ENCODE measurements at regions not wholly inside any gene's neighbourhood (a gene's known extent, or its start where the extent isn't known, plus 50 kb on each side); places are given as distances from the start of the nearest gene placed in this dataset.

- H3K9me3 Mint-ChIP-seq, result no peaks in the 10 kb centered on the region
- H3K36me3 Mint-ChIP-seq, result no peaks in the 10 kb centered on the region
- H3K4me3 Mint-ChIP-seq, result no peak overlapping the region
- DNase-seq, result no peak
- H3K4me1 Mint-ChIP-seq, result peaks cover 7% of the 10 kb centered on the region
- peaks cover 7% of the 10 kb centered on the region for H3K27me3 Mint-ChIP-seq
- H3K27ac Mint-ChIP-seq, result no peak overlapping the region
These were observed 387.8 kb downstream of the SHQ1 start for GRCh38 chr3:72460205-72461174.

- H3K27me3 Mint-ChIP-seq, result peaks cover 8% of the 10 kb centered on the region
- H3K36me3 Mint-ChIP-seq, result no peaks in the 10 kb centered on the region
- H3K27ac Mint-ChIP-seq, result no peak overlapping the region
- no peak for DNase-seq
- no peak overlapping the region for H3K4me3 Mint-ChIP-seq
- no peaks in the 10 kb centered on the region for H3K9me3 Mint-ChIP-seq
- peaks cover 16% of the 10 kb centered on the region for H3K4me1 Mint-ChIP-seq
These were observed 388.7 kb downstream of the SHQ1 start for GRCh38 chr3:72459588-72459987.

- Mint-ChIP-seq H3K9me3 (no peaks in the 10 kb centered on the region), H3K27ac (no peak overlapping the region), H3K36me3 (no peaks in the 10 kb centered on the region), H3K4me3 (no peak overlapping the region), H3K4me1 (peaks cover 16% of the 10 kb centered on the region), H3K27me3 (peaks cover 15% of the 10 kb centered on the region)
- DNase-seq, result no peak
These were observed 389.9 kb downstream of the SHQ1 start for GRCh38 chr3:72458375-72458774.

- DNase-seq, result no peak
These were observed 393.8 kb downstream of the SHQ1 start for GRCh38 chr3:72454441-72454840.

GRCh38 chr3:72453706-72454105 is 394.5 kb downstream of the SHQ1 start:
- Mint-ChIP-seq H3K27ac (no peak overlapping the region), H3K4me3 (no peak overlapping the region), H3K36me3 (no peaks in the 10 kb centered on the region), H3K4me1 (peaks cover 21% of the 10 kb centered on the region), H3K27me3 (peaks cover 38% of the 10 kb centered on the region), H3K9me3 (no peaks in the 10 kb centered on the region)
- no peak for DNase-seq

More at GRCh38 chr3:72454441-72454840, 393.8 kb downstream of the SHQ1 start:
- no peaks in the 10 kb centered on the region for H3K36me3 Mint-ChIP-seq
- H3K4me3 Mint-ChIP-seq, result no peak overlapping the region
- H3K27ac Mint-ChIP-seq, result no peak overlapping the region
- no peaks in the 10 kb centered on the region for H3K9me3 Mint-ChIP-seq
- peaks cover 38% of the 10 kb centered on the region for H3K27me3 Mint-ChIP-seq
- peaks cover 21% of the 10 kb centered on the region for H3K4me1 Mint-ChIP-seq

GRCh38 chr3:72452745-72453144 is 395.5 kb downstream of the SHQ1 start:
- H3K27me3 Mint-ChIP-seq, result peaks cover 36% of the 10 kb centered on the region
- H3K4me3 Mint-ChIP-seq, result no peak overlapping the region
- no peak overlapping the region for H3K27ac Mint-ChIP-seq
- H3K4me1 Mint-ChIP-seq, result peaks cover 24% of the 10 kb centered on the region
- no peak for DNase-seq
- H3K9me3 Mint-ChIP-seq, result no peaks in the 10 kb centered on the region
- no peaks in the 10 kb centered on the region for H3K36me3 Mint-ChIP-seq

- Mint-ChIP-seq H3K9me3 (no peaks in the 10 kb centered on the region), H3K36me3 (no peaks in the 10 kb centered on the region), H3K27ac (no peak overlapping the region), H3K27me3 (peaks cover 35% of the 10 kb centered on the region), H3K4me3 (no peak overlapping the region), H3K4me1 (peaks cover 24% of the 10 kb centered on the region)
- DNase-seq, result no peak
These were observed 396.4 kb downstream of the SHQ1 start for GRCh38 chr3:72451841-72452240.

GRCh38 chr3:72449551-72449950 is 398.7 kb downstream of the SHQ1 start:
- Mint-ChIP-seq H3K9me3 (peaks cover 3% of the 10 kb centered on the region), H3K4me1 (peaks cover 20% of the 10 kb centered on the region), H3K27ac (no peak overlapping the region)

GRCh38 chr3:72448858-72449257 is 399.4 kb downstream of the SHQ1 start:
- H3K36me3 Mint-ChIP-seq, result peaks cover 21% of the 10 kb centered on the region

More at GRCh38 chr3:72449551-72449950, 398.7 kb downstream of the SHQ1 start:
- Mint-ChIP-seq H3K27me3 (peaks cover 33% of the 10 kb centered on the region), H3K36me3 (peaks cover 14% of the 10 kb centered on the region), H3K4me3 (no peak overlapping the region)
- DNase-seq, result no peak

GRCh38 chr3:72448375-72448823 is 399.8 kb downstream of the SHQ1 start:
- no peak overlapping the region for H3K4me3 Mint-ChIP-seq
- H3K4me1 Mint-ChIP-seq, result peaks cover 32% of the 10 kb centered on the region
- H3K9me3 Mint-ChIP-seq, result peaks cover 3% of the 10 kb centered on the region
- peaks cover 27% of the 10 kb centered on the region for H3K27me3 Mint-ChIP-seq
- H3K27ac Mint-ChIP-seq, result peak overlapping the region; percentile 13
- H3K36me3 Mint-ChIP-seq, result peaks cover 25% of the 10 kb centered on the region
- DNase-seq, result no peak

More at GRCh38 chr3:72448858-72449257, 399.4 kb downstream of the SHQ1 start:
- H3K9me3 Mint-ChIP-seq, result peaks cover 3% of the 10 kb centered on the region
- no peak for DNase-seq
- H3K27me3 Mint-ChIP-seq, result peaks cover 31% of the 10 kb centered on the region
- peaks cover 27% of the 10 kb centered on the region for H3K4me1 Mint-ChIP-seq
- H3K4me3 Mint-ChIP-seq, result no peak overlapping the region
- no peak overlapping the region for H3K27ac Mint-ChIP-seq

- H3K9me3 Mint-ChIP-seq, result peaks cover 3% of the 10 kb centered on the region
- H3K27ac Mint-ChIP-seq, result peak overlapping the region; percentile 68
- H3K36me3 Mint-ChIP-seq, result peaks cover 33% of the 10 kb centered on the region
- H3K4me1 Mint-ChIP-seq, result peaks cover 40% of the 10 kb centered on the region
- peak; percentile 96 for DNase-seq
- peaks cover 19% of the 10 kb centered on the region for H3K27me3 Mint-ChIP-seq
- peak overlapping the region; percentile 44 for H3K4me3 Mint-ChIP-seq
These were observed 400.9 kb downstream of the SHQ1 start for GRCh38 chr3:72447059-72447946.

GRCh38 chr3:72446218-72447058 is 401.8 kb downstream of the SHQ1 start, which contains the start of gene RYBP:
Gene RYBP (minus strand): TSS chr3:72446621.
- H3K4me3 Mint-ChIP-seq, result peak within 1 kb of the TSS; percentile 98
- H3K27ac Mint-ChIP-seq, result peak within 1 kb of the TSS; percentile 96
- H3K9me3 Mint-ChIP-seq, result peaks cover 3% of the 10 kb centered on the region
- peaks cover 15% of the 10 kb centered on the region for H3K27me3 Mint-ChIP-seq
- peaks cover 47% of the 10 kb centered on the region for H3K4me1 Mint-ChIP-seq
- no peak for DNase-seq
- H3K36me3 Mint-ChIP-seq, result peaks cover 34% of the 10 kb centered on the region

- H3K36me3 Mint-ChIP-seq, result peaks cover 40% of the 10 kb centered on the region
- peak overlapping the region; percentile 96 for H3K27ac Mint-ChIP-seq
- H3K27me3 Mint-ChIP-seq, result peaks cover 9% of the 10 kb centered on the region
- H3K4me1 Mint-ChIP-seq, result peaks cover 50% of the 10 kb centered on the region
- H3K4me3 Mint-ChIP-seq, result peak overlapping the region; percentile 98
- H3K9me3 Mint-ChIP-seq, result peaks cover 3% of the 10 kb centered on the region
- no peak for DNase-seq
These were observed 402.4 kb downstream of the SHQ1 start for GRCh38 chr3:72445827-72446217.

GRCh38 chr3:72444656-72445223 is 403.5 kb downstream of the SHQ1 start:
- Mint-ChIP-seq H3K9me3 (peaks cover 3% of the 10 kb centered on the region), H3K27me3 (no peaks in the 10 kb centered on the region), H3K36me3 (peaks cover 44% of the 10 kb centered on the region), H3K27ac (peak overlapping the region; percentile 30), H3K4me3 (peak overlapping the region; percentile 98), H3K4me1 (peaks cover 60% of the 10 kb centered on the region)
- no peak for DNase-seq

All from activated naive CD8-positive, alpha-beta T cell treated with anti-CD3 and anti-CD28 coated beads for 36 hours (primary cell).